ENCODE measurements at regions not wholly inside any gene's neighbourhood (a gene's known extent, or its start where the extent isn't known, plus 50 kb on each side); places are given as distances from the start of the nearest gene placed in this dataset.

DNA sequence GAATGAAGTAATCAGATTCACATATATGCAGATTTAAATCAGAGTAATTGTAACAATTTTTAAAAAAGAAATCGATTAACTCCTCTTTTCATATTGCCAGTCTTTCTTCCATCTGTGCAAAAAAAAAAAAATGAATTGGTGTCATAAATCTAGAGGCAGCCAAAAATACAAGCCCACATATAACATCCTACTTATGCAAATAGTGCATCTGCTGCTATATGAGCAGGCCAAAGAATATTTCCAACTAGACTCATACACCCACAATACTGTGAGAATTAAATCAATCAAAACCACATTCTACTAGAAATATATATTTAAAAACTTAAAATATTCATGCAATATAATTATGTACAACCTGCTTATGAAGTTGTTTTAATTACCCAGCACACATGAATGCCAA lies 298.1 kb upstream of the TRAM1L1 start:
- Histone ChIP-seq H3K27ac (no peak overlapping the region), H3K4me1 (no peaks in the 10 kb centered on the region), H3K4me3 (no peak overlapping the region), H3K9me3 (no peaks in the 10 kb centered on the region), H3K4me2 (no peak overlapping the region)
- ChIA-PET CTCF (no interaction called here), POLR2A (no interaction called here)
- TF ChIP-seq, protein P1, sequence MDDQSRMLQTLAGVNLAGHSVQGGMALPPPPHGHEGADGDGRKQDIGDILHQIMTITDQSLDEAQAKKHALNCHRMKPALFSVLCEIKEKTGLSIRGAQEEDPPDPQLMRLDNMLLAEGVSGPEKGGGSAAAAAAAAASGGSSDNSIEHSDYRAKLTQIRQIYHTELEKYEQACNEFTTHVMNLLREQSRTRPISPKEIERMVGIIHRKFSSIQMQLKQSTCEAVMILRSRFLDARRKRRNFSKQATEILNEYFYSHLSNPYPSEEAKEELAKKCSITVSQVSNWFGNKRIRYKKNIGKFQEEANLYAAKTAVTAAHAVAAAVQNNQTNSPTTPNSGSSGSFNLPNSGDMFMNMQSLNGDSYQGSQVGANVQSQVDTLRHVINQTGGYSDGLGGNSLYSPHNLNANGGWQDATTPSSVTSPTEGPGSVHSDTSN (IDR thresholded peaks at IDR 0.05): no peak
- no peak for TF ChIP-seq HOXA7 (CRISPR knock-in tag; IDR thresholded peaks at IDR 0.05)
- TF ChIP-seq RFX5 (IDR thresholded peaks at IDR 0.05): no peak
- TF ChIP-seq ZFP36 (IDR thresholded peaks at IDR 0.05; ENCODE audit: borderline replicate concordance, partially characterized antibody): no peak
- no peak for TF ChIP-seq KDM5A (IDR thresholded peaks at IDR 0.05)
- TF ChIP-seq POLR2AphosphoS2 (conservative IDR thresholded peaks at IDR 0.05; ENCODE audit: low read length): no peak
- TF ChIP-seq GATA3 (IDR thresholded peaks at IDR 0.05; ENCODE audit: borderline replicate concordance): no peak
- no peak for TF ChIP-seq HES2 (IDR thresholded peaks at IDR 0.05)
- no peak for TF ChIP-seq CHD4 (IDR thresholded peaks at IDR 0.05; ENCODE audit: borderline replicate concordance)
- TF ChIP-seq, protein P2, sequence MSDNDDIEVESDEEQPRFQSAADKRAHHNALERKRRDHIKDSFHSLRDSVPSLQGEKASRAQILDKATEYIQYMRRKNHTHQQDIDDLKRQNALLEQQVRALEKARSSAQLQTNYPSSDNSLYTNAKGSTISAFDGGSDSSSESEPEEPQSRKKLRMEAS (IDR thresholded peaks at IDR 0.05): no peak
- no peak for TF ChIP-seq CHD2 (IDR thresholded peaks at IDR 0.05; ENCODE audit: low read length, partially characterized antibody)
- TF ChIP-seq FOSB (CRISPR knock-in tag; IDR thresholded peaks at IDR 0.05): no peak
- TF ChIP-seq ATOH8 (CRISPR knock-in tag; IDR thresholded peaks at IDR 0.05; ENCODE audit: low read depth): no peak
- no peak for TF ChIP-seq NR3C1 (IDR thresholded peaks at IDR 0.05)
- 15% methylated on average over 1 of the region's 1 CpG for WGBS (ENCODE audit: missing lambda C conversion rate)
- DNase-seq (ENCODE audit: low read depth in 1 of 2, low spot score in 1 of 2): no peak
- no peak for ATAC-seq
- no peak for FAIRE-seq

GRCh38 chr4:117385526-117385925 lies 300.1 kb upstream of the TRAM1L1 start:
- ATAC-seq (no peak), FAIRE-seq (no peak), DNase-seq (ENCODE audit: low read depth in 1 of 2, low spot score in 1 of 2) (no peak)
- ChIA-PET CTCF (no interaction called here), POLR2A (no interaction called here)
- Histone ChIP-seq H3K9me3 (no peaks in the 10 kb centered on the region), H3K4me3 (no peak overlapping the region), H3K27ac (no peak overlapping the region), H3K4me2 (no peak overlapping the region), H3K4me1 (no peaks in the 10 kb centered on the region)
- 0% methylated on average over 1 of the region's 1 CpG for WGBS (ENCODE audit: missing lambda C conversion rate)
- TF ChIP-seq HES2 (IDR thresholded peaks at IDR 0.05): no peak
- TF ChIP-seq JUNB (IDR thresholded peaks at IDR 0.05): no peak
- TF ChIP-seq NFE2L2 (conservative IDR thresholded peaks at IDR 0.05; ENCODE audit: low read length): no peak
- TF ChIP-seq POLR2AphosphoS2 (conservative IDR thresholded peaks at IDR 0.05; ENCODE audit: low read length): no peak
- no peak for TF ChIP-seq KDM5A (IDR thresholded peaks at IDR 0.05)
- TF ChIP-seq CBX8 (IDR thresholded peaks at IDR 0.05): no peak
- no peak for TF ChIP-seq MAZ (IDR thresholded peaks at IDR 0.05; ENCODE audit: borderline replicate concordance, low read depth, low read length)
- TF ChIP-seq KDM1A (IDR thresholded peaks at IDR 0.05; ENCODE audit: low read depth): no peak
- no peak for TF ChIP-seq ZSCAN20 (CRISPR knock-in tag; IDR thresholded peaks at IDR 0.05)
- no peak for TF ChIP-seq MAFK (IDR thresholded peaks at IDR 0.05; ENCODE audit: partially characterized antibody)
- no peak for TF ChIP-seq EP300 (IDR thresholded peaks at IDR 0.05)
- no peak for TF ChIP-seq RNF2 (IDR thresholded peaks at IDR 0.05; ENCODE audit: borderline replicate concordance, low read depth)
- no peak for TF ChIP-seq SMC3 (IDR thresholded peaks at IDR 0.05)
- TF ChIP-seq HMGXB4 (CRISPR knock-in tag; IDR thresholded peaks at IDR 0.05; ENCODE audit: borderline replicate concordance): no peak
- no peak for TF ChIP-seq GATA3 (IDR thresholded peaks at IDR 0.05; ENCODE audit: borderline replicate concordance)
- no peak for TF ChIP-seq POLR2A (IDR thresholded peaks at IDR 0.05; ENCODE audit: low read length)
- TF ChIP-seq FOXS1 (CRISPR knock-in tag; IDR thresholded peaks at IDR 0.05): no peak

All from A549 (cell line).